ENCODE measurements at regions not wholly inside any gene's neighbourhood (a gene's known extent, or its start where the extent isn't known, plus 50 kb on each side); places are given as distances from the start of the nearest gene placed in this dataset.

- no peak for DNase-seq (ENCODE audit: low read depth)
- in situ Hi-C loops (cut with HindIII; ENCODE audit: low pct_unique_long_range_greater_than_20kb, low sequenced_read_pairs), result no loop called here
Measured at GRCh38 chr1:209323743-209324142, 259.8 kb upstream of the CAMK1G start.

GRCh38 chr1:209324901-209325871, 258.3 kb upstream of the CAMK1G start:
- in situ Hi-C loops (cut with HindIII; ENCODE audit: low pct_unique_long_range_greater_than_20kb, low sequenced_read_pairs), result no loop called here
- DNase-seq (ENCODE audit: low read depth), result no peak

- no peak for DNase-seq (ENCODE audit: low read depth)
- in situ Hi-C loops (cut with HindIII; ENCODE audit: low pct_unique_long_range_greater_than_20kb, low sequenced_read_pairs), result no loop called here
Measured at GRCh38 chr1:209326076-209326475, 257.4 kb upstream of the CAMK1G start.

- in situ Hi-C loops (cut with HindIII; ENCODE audit: low pct_unique_long_range_greater_than_20kb, low sequenced_read_pairs), result no loop called here
- DNase-seq (ENCODE audit: low read depth), result no peak
Measured at GRCh38 chr1:209326831-209327230, 256.7 kb upstream of the CAMK1G start.

- DNase-seq (ENCODE audit: low read depth), result no peak
- in situ Hi-C loops (cut with HindIII; ENCODE audit: low pct_unique_long_range_greater_than_20kb, low sequenced_read_pairs), result no loop called here
Measured at GRCh38 chr1:209328196-209328595, 255.3 kb upstream of the CAMK1G start.

- in situ Hi-C loops (cut with HindIII; ENCODE audit: low pct_unique_long_range_greater_than_20kb, low sequenced_read_pairs), result no loop called here
- DNase-seq (ENCODE audit: low read depth), result peak; percentile 16
Measured at GRCh38 chr1:209335178-209335577, 248.3 kb upstream of the CAMK1G start.

GRCh38 chr1:209341146-209341545, 242.4 kb upstream of the CAMK1G start:
- no peak for DNase-seq (ENCODE audit: low read depth)
- in situ Hi-C loops (cut with HindIII; ENCODE audit: low pct_unique_long_range_greater_than_20kb, low sequenced_read_pairs), result no loop called here

- in situ Hi-C loops (cut with HindIII; ENCODE audit: low pct_unique_long_range_greater_than_20kb, low sequenced_read_pairs), result no loop called here
- DNase-seq (ENCODE audit: low read depth), result no peak
Measured at GRCh38 chr1:209341673-209342420, 241.7 kb upstream of the CAMK1G start.

GRCh38 chr1:209342441-209343175, 240.9 kb upstream of the CAMK1G start:
- in situ Hi-C loops (cut with HindIII; ENCODE audit: low pct_unique_long_range_greater_than_20kb, low sequenced_read_pairs), result no loop called here

GRCh38 chr1:209343511-209343910, 240.0 kb upstream of the CAMK1G start:
- no peak for DNase-seq (ENCODE audit: low read depth)
- in situ Hi-C loops (cut with HindIII; ENCODE audit: low pct_unique_long_range_greater_than_20kb, low sequenced_read_pairs), result no loop called here

More at GRCh38 chr1:209342441-209343175, 240.9 kb upstream of the CAMK1G start:
- DNase-seq (ENCODE audit: low read depth), result no peak

- no peak for DNase-seq (ENCODE audit: low read depth)
- in situ Hi-C loops (cut with HindIII; ENCODE audit: low pct_unique_long_range_greater_than_20kb, low sequenced_read_pairs), result no loop called here
Measured at GRCh38 chr1:209344156-209344555, 239.4 kb upstream of the CAMK1G start.

- in situ Hi-C loops (cut with HindIII; ENCODE audit: low pct_unique_long_range_greater_than_20kb, low sequenced_read_pairs), result no loop called here
- no peak for DNase-seq (ENCODE audit: low read depth)
Measured at GRCh38 chr1:209349363-209350308, 233.9 kb upstream of the CAMK1G start.

GRCh38 chr1:209353053-209353452, 230.5 kb upstream of the CAMK1G start:
- no peak for DNase-seq (ENCODE audit: low read depth)
- in situ Hi-C loops (cut with HindIII; ENCODE audit: low pct_unique_long_range_greater_than_20kb, low sequenced_read_pairs), result no loop called here

- in situ Hi-C loops (cut with HindIII; ENCODE audit: low pct_unique_long_range_greater_than_20kb, low sequenced_read_pairs), result no loop called here
- peak; percentile 51 for DNase-seq (ENCODE audit: low read depth)
Measured at GRCh38 chr1:209354111-209354839, 229.2 kb upstream of the CAMK1G start.

GRCh38 chr1:209354840-209355165, 228.7 kb upstream of the CAMK1G start:
- in situ Hi-C loops (cut with HindIII; ENCODE audit: low pct_unique_long_range_greater_than_20kb, low sequenced_read_pairs), result no loop called here
- no peak for DNase-seq (ENCODE audit: low read depth)

- no peak for DNase-seq (ENCODE audit: low read depth)
- in situ Hi-C loops (cut with HindIII; ENCODE audit: low pct_unique_long_range_greater_than_20kb, low sequenced_read_pairs), result no loop called here
Measured at GRCh38 chr1:209355415-209355814, 228.1 kb upstream of the CAMK1G start.

GRCh38 chr1:209356976-209357377, 226.5 kb upstream of the CAMK1G start:
- no peak for DNase-seq (ENCODE audit: low read depth)
- in situ Hi-C loops (cut with HindIII; ENCODE audit: low pct_unique_long_range_greater_than_20kb, low sequenced_read_pairs), result no loop called here
